ENCODE measurements at regions not wholly inside any gene's neighbourhood (a gene's known extent, or its start where the extent isn't known, plus 50 kb on each side); places are given as distances from the start of the nearest gene placed in this dataset.

DNA sequence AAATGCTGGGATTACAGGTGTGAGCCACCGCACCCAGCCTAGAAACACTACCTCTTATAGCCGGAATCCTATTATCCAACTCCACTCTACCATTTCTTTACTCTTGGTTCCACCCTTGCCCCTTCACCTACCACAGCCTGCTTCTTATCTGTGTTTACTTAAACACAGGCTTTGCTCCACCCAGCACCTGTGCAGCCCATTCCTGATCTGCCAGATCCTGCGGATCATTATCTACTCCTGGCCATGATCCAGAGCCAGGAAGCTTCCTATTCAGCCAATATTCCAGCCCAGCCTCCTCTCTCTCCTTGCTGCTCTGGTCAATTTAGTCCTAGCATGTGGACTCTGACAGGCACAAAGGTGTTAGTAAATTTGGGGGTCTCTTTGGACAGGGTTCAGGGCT, 98.8 kb upstream of the MED13 start:
- TF ChIP-seq, protein P1, sequence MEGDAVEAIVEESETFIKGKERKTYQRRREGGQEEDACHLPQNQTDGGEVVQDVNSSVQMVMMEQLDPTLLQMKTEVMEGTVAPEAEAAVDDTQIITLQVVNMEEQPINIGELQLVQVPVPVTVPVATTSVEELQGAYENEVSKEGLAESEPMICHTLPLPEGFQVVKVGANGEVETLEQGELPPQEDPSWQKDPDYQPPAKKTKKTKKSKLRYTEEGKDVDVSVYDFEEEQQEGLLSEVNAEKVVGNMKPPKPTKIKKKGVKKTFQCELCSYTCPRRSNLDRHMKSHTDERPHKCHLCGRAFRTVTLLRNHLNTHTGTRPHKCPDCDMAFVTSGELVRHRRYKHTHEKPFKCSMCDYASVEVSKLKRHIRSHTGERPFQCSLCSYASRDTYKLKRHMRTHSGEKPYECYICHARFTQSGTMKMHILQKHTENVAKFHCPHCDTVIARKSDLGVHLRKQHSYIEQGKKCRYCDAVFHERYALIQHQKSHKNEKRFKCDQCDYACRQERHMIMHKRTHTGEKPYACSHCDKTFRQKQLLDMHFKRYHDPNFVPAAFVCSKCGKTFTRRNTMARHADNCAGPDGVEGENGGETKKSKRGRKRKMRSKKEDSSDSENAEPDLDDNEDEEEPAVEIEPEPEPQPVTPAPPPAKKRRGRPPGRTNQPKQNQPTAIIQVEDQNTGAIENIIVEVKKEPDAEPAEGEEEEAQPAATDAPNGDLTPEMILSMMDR (conservative IDR thresholded peaks at IDR 0.05 in 1 of 2, IDR thresholded peaks at IDR 0.05 in 1 of 2; ENCODE audit: low read depth in 1 of 2, low read length in 2 of 2): no peak
- TF ChIP-seq EZH2 (IDR thresholded peaks at IDR 0.05; ENCODE audit: low read length, missing control alignments): no peak
